ENCODE measurements at regions not wholly inside any gene's neighbourhood (a gene's known extent, or its start where the extent isn't known, plus 50 kb on each side); places are given as distances from the start of the nearest gene placed in this dataset.

DNA sequence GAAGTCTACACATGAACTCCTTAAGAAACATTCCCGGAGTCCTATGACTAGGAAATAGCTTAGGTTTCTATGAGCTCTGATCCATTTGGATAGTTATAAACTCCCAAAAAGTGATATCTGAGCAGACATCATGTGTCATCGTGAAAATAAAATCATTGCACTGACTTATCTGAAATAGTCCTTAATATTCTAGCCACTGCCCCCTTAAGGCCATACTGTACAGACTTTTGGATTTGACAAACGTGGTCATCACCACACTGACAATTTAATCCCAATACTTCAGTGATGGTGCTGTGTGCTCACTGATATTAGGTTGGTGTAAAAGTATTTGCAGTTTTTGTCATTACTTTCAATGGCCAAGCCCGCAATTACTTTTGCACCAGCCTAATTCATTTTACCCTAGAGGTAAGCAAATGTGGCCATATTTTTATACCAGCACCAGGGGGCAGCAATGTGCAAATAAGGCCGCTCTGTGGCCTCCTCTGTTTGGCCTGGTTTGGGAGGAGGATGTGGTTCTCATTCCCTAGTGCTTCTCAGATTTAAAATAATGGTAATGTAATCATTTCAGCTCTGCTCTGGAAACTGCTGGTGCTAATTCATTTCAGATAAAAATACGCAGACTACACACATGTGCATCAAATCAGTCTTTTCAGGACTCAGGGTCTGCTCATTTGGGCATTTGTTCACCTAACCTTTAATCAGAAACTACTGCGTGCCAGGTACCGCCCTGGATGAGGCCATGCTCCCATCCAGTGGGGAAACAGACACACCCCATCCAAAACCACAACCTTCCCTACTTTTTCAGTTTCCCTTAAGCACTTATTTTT lies 196.4 kb upstream of the C1QTNF7 start:
- no peaks in the 10 kb centered on the region for H3K79me1 ChIP-seq (ENCODE audit: low read length)
- no peak overlapping the region for H3K4me3 ChIP-seq (ENCODE audit: low read length)
- no peak overlapping the region for H3K9ac ChIP-seq (ENCODE audit: low read length)
- H3K27me3 ChIP-seq (ENCODE audit: insufficient read depth, low read length, poor library complexity) = no peaks in the 10 kb centered on the region
- no peak overlapping the region for H2BK15ac ChIP-seq (replicated peaks; ENCODE audit: low read depth)
- H3K23ac ChIP-seq (ENCODE audit: low read length) = no peak overlapping the region
- H2BK5ac ChIP-seq (ENCODE audit: low read length) = no peak overlapping the region
- H3K79me2 ChIP-seq (ENCODE audit: control insufficient read depth, insufficient read depth, low read length) = no peaks in the 10 kb centered on the region
- H2BK120ac ChIP-seq (ENCODE audit: low read depth, low read length) = no peak overlapping the region
- no peak overlapping the region for H3K27ac ChIP-seq (ENCODE audit: low read depth, low read length)
- no peak overlapping the region for H4K5ac ChIP-seq (ENCODE audit: low read length)
- no CpG with 5 or more reads among the region's 8 CpGs for WGBS (ENCODE audit: extremely low coverage, insufficient coverage, low lambda C conversion rate)
- H3K4me1 ChIP-seq (ENCODE audit: control insufficient read depth, low read depth, low read length) = peaks cover 5% of the 10 kb centered on the region
- no peak overlapping the region for H3K56ac ChIP-seq (ENCODE audit: low read length)
- H3K4ac ChIP-seq (ENCODE audit: low read depth, low read length) = no peak overlapping the region
- H2AK5ac ChIP-seq (ENCODE audit: low read length) = no peak overlapping the region
- no peak overlapping the region for H3K4me2 ChIP-seq (ENCODE audit: low read length)
- no peak overlapping the region for H3K18ac ChIP-seq (ENCODE audit: low read length)
- DNase-seq = peak; percentile 87
- no peaks in the 10 kb centered on the region for H3K36me3 ChIP-seq (ENCODE audit: control insufficient read depth, insufficient read depth, low read length)
- H4K8ac ChIP-seq (ENCODE audit: low read depth, low read length) = no peak overlapping the region

DNA sequence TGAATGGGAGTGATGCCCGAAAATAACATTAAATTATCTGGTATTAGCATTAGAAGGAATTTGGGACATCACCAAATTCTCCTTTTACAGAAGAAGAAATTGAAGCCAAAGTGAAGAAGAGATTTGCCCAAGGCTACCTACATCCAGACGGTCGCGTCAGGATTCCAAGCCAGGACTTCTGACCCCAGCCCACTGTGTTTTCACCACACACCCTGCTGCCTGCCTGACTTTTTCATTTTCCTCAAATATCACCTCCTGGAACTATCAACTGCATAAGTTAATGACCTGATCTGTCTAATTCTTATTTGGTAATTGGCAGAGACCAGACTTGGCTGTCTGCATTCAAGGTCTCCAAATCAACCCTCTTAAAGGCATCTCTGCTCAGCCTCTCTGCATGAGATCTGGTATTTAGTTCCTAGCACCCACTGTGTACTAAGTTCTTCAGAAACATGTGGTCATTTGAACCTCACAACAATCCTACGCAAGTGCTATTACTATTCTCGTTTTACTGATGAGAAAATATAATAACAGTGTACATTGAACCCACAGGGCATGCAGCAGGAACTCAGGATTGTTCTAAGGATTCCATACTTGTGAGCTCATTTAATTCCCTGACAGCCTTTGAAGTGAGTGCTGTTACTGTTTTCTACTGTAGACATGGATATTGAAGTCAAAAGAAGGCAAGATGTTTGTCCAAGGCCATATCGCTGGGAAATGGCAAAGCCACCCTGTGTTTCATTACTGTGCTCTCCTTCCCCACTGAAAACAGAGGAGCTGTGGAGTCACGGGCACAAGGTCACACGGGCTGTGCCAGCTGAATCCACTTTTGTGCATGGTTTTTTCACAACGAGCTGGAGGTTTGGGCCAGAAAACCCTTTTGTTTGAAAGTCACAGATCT lies 195.2 kb upstream of the C1QTNF7 start:
- no peaks in the 10 kb centered on the region for H3K36me3 ChIP-seq (ENCODE audit: control insufficient read depth, insufficient read depth, low read length)
- no peak overlapping the region for H2BK120ac ChIP-seq (ENCODE audit: low read depth, low read length)
- H3K79me2 ChIP-seq (ENCODE audit: control insufficient read depth, insufficient read depth, low read length) = no peaks in the 10 kb centered on the region
- H3K9ac ChIP-seq (ENCODE audit: low read length) = peak overlapping the region; percentile 5
- peaks cover 5% of the 10 kb centered on the region for H3K4me1 ChIP-seq (ENCODE audit: control insufficient read depth, low read depth, low read length)
- H4K8ac ChIP-seq (ENCODE audit: low read depth, low read length) = no peak overlapping the region
- no peak overlapping the region for H2BK15ac ChIP-seq (replicated peaks; ENCODE audit: low read depth)
- H3K23ac ChIP-seq (ENCODE audit: low read length) = no peak overlapping the region
- H2AK5ac ChIP-seq (ENCODE audit: low read length) = no peak overlapping the region
- no peak overlapping the region for H3K4me3 ChIP-seq (ENCODE audit: low read length)
- H3K79me1 ChIP-seq (ENCODE audit: low read length) = no peaks in the 10 kb centered on the region
- H3K18ac ChIP-seq (ENCODE audit: low read length) = no peak overlapping the region
- H2BK5ac ChIP-seq (ENCODE audit: low read length) = no peak overlapping the region
- H3K27ac ChIP-seq (ENCODE audit: low read depth, low read length) = no peak overlapping the region
- no peaks in the 10 kb centered on the region for H3K27me3 ChIP-seq (ENCODE audit: insufficient read depth, low read length, poor library complexity)
- H3K4me2 ChIP-seq (ENCODE audit: low read length) = no peak overlapping the region
- no peak overlapping the region for H3K4ac ChIP-seq (ENCODE audit: low read depth, low read length)
- H3K56ac ChIP-seq (ENCODE audit: low read length) = no peak overlapping the region
- peak overlapping the region; percentile 33 for H4K5ac ChIP-seq (ENCODE audit: low read length)
- DNase-seq = peak; percentile 44
- no CpG with 5 or more reads among the region's 10 CpGs for WGBS (ENCODE audit: extremely low coverage, insufficient coverage, low lambda C conversion rate)

DNA sequence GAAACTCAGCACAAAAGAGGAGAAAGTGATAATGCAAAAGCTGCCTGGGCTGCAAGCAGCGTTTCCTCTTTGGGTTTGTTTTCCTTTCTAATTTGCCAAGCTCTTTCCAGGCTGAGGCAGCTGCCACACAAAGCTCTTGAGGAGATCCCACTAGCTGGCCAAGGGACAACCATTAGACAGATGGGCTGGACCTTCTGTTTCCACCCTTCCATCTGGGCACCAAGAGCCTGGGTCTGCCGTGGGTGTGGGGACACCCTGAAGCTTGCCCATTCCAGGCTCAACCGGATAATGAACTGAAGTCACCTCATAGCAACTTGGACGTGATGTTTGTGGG lies 194.6 kb upstream of the C1QTNF7 start:
- no CpG with 5 or more reads among the region's 4 CpGs for WGBS (ENCODE audit: extremely low coverage, insufficient coverage, low lambda C conversion rate)
- peak; percentile 7 for DNase-seq
- Histone ChIP-seq H2BK120ac (ENCODE audit: low read depth, low read length) (no peak overlapping the region), H3K4me2 (ENCODE audit: low read length) (no peak overlapping the region), H3K4me1 (ENCODE audit: control insufficient read depth, low read depth, low read length) (peaks cover 5% of the 10 kb centered on the region), H4K5ac (ENCODE audit: low read length) (no peak overlapping the region), H3K36me3 (ENCODE audit: control insufficient read depth, insufficient read depth, low read length) (no peaks in the 10 kb centered on the region), H2BK5ac (ENCODE audit: low read length) (no peak overlapping the region), H3K18ac (ENCODE audit: low read length) (no peak overlapping the region), H3K79me2 (ENCODE audit: control insufficient read depth, insufficient read depth, low read length) (no peaks in the 10 kb centered on the region), H2BK15ac (replicated peaks; ENCODE audit: low read depth) (no peak overlapping the region), H4K8ac (ENCODE audit: low read depth, low read length) (no peak overlapping the region), H3K4ac (ENCODE audit: low read depth, low read length) (no peak overlapping the region), H3K27ac (ENCODE audit: low read depth, low read length) (no peak overlapping the region), H3K79me1 (ENCODE audit: low read length) (no peaks in the 10 kb centered on the region), H3K56ac (ENCODE audit: low read length) (no peak overlapping the region), H2AK5ac (ENCODE audit: low read length) (no peak overlapping the region), H3K23ac (ENCODE audit: low read length) (no peak overlapping the region), H3K9ac (ENCODE audit: low read length) (no peak overlapping the region), H3K27me3 (ENCODE audit: insufficient read depth, low read length, poor library complexity) (no peaks in the 10 kb centered on the region), H3K4me3 (ENCODE audit: low read length) (no peak overlapping the region)

DNA sequence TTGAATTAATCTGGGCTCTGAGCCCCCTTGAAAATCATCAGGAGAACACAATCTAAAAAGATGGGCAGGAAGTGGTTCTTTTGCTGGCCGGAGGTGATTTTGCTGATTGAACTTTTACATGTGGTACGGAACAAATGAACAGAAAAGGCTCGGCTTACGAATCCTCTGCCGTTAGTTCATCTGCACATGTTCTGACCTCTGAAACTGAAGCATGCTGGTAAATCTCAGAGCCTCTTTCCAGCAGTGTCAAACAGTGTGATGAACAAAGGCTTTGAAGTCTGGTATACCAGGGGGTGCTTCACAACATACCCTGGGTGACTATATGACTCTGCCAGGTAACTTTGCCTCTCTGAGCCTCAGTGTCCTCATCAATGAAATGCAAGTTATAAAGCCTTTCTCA lies 194.2 kb upstream of the C1QTNF7 start:
- Histone ChIP-seq H3K18ac (ENCODE audit: low read length) (no peak overlapping the region), H2AK5ac (ENCODE audit: low read length) (no peak overlapping the region)

DNA sequence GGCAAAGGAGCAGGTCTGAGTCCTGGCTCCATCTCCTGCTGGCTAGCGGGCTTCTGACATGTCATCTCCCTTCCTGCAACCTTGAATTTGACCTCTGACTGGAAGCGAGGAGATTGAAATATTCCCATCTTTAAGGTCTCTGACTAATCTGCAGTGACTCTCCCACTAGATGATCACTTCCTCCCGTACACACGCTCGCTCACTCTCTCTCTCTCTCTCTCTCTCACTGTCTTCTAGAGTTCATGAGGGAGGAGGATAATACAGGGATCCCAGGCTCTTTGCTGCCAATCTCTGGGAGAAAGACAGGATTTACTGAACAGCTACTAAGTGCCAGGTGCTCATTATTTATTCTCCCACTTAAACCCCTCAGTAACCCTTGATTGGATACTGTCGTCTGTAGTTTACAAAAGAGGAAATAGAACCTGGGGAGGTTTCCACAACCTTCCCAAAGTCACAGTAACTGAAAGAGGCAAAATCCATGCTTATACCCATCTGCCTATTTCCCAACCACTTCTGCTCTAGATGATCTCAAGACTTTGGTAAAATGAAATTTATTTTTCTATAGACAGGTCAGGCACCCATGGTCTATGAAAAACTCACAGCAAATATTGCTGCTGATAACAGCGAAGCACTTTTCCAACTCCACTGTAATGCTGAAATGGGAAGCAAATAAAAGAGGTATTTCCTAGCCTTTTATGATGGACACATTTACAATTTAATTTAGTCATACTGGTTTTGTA lies 193.5 kb upstream of the C1QTNF7 start:
- H3K27me3 ChIP-seq (ENCODE audit: insufficient read depth, low read length, poor library complexity) = no peaks in the 10 kb centered on the region
- H3K23ac ChIP-seq (ENCODE audit: low read length) = no peak overlapping the region
- H4K5ac ChIP-seq (ENCODE audit: low read length) = no peak overlapping the region
- peaks cover 5% of the 10 kb centered on the region for H3K4me1 ChIP-seq (ENCODE audit: control insufficient read depth, low read depth, low read length)
- DNase-seq = no peak
- no peak overlapping the region for H3K27ac ChIP-seq (ENCODE audit: low read depth, low read length)
- no peak overlapping the region for H2BK120ac ChIP-seq (ENCODE audit: low read depth, low read length)
- no CpG with 5 or more reads among the region's 7 CpGs for WGBS (ENCODE audit: extremely low coverage, insufficient coverage, low lambda C conversion rate)
- H3K4me2 ChIP-seq (ENCODE audit: low read length) = no peak overlapping the region
- no peak overlapping the region for H3K56ac ChIP-seq (ENCODE audit: low read length)
- no peak overlapping the region for H3K4me3 ChIP-seq (ENCODE audit: low read length)
- no peak overlapping the region for H3K9ac ChIP-seq (ENCODE audit: low read length)
- no peaks in the 10 kb centered on the region for H3K79me1 ChIP-seq (ENCODE audit: low read length)
- H2BK15ac ChIP-seq (replicated peaks; ENCODE audit: low read depth) = no peak overlapping the region
- H2AK5ac ChIP-seq (ENCODE audit: low read length) = no peak overlapping the region
- no peak overlapping the region for H4K8ac ChIP-seq (ENCODE audit: low read depth, low read length)
- no peak overlapping the region for H3K18ac ChIP-seq (ENCODE audit: low read length)
- H3K36me3 ChIP-seq (ENCODE audit: control insufficient read depth, insufficient read depth, low read length) = no peaks in the 10 kb centered on the region
- no peak overlapping the region for H2BK5ac ChIP-seq (ENCODE audit: low read length)
- H3K79me2 ChIP-seq (ENCODE audit: control insufficient read depth, insufficient read depth, low read length) = no peaks in the 10 kb centered on the region
- H3K4ac ChIP-seq (ENCODE audit: low read depth, low read length) = no peak overlapping the region

More for the DNA sequence above, 194.2 kb upstream of the C1QTNF7 start:
- peaks cover 5% of the 10 kb centered on the region for H3K4me1 ChIP-seq (ENCODE audit: control insufficient read depth, low read depth, low read length)
- no CpG with 5 or more reads among the region's 5 CpGs for WGBS (ENCODE audit: extremely low coverage, insufficient coverage, low lambda C conversion rate)
- no peak overlapping the region for H3K4me3 ChIP-seq (ENCODE audit: low read length)
- no peak overlapping the region for H3K9ac ChIP-seq (ENCODE audit: low read length)
- H3K79me1 ChIP-seq (ENCODE audit: low read length) = no peaks in the 10 kb centered on the region
- no peak overlapping the region for H3K56ac ChIP-seq (ENCODE audit: low read length)
- no peaks in the 10 kb centered on the region for H3K27me3 ChIP-seq (ENCODE audit: insufficient read depth, low read length, poor library complexity)
- H4K5ac ChIP-seq (ENCODE audit: low read length) = no peak overlapping the region
- H3K23ac ChIP-seq (ENCODE audit: low read length) = no peak overlapping the region
- H3K4me2 ChIP-seq (ENCODE audit: low read length) = no peak overlapping the region
- no peaks in the 10 kb centered on the region for H3K79me2 ChIP-seq (ENCODE audit: control insufficient read depth, insufficient read depth, low read length)
- H2BK15ac ChIP-seq (replicated peaks; ENCODE audit: low read depth) = no peak overlapping the region
- no peak overlapping the region for H2BK5ac ChIP-seq (ENCODE audit: low read length)
- no peak overlapping the region for H4K8ac ChIP-seq (ENCODE audit: low read depth, low read length)
- no peaks in the 10 kb centered on the region for H3K36me3 ChIP-seq (ENCODE audit: control insufficient read depth, insufficient read depth, low read length)
- no peak overlapping the region for H3K27ac ChIP-seq (ENCODE audit: low read depth, low read length)
- H3K4ac ChIP-seq (ENCODE audit: low read depth, low read length) = no peak overlapping the region
- no peak overlapping the region for H2BK120ac ChIP-seq (ENCODE audit: low read depth, low read length)
- DNase-seq = no peak

Data from mesendoderm (in vitro differentiated cells).